ENCODE measurements at regions not wholly inside any gene's neighbourhood (a gene's known extent, or its start where the extent isn't known, plus 50 kb on each side); places are given as distances from the start of the nearest gene placed in this dataset.
"Not testable (repeated sequence)": the region's sequence is repeated elsewhere in the genome, so short reads cannot be mapped to it uniquely, and the experiment has no call there.

DNA sequence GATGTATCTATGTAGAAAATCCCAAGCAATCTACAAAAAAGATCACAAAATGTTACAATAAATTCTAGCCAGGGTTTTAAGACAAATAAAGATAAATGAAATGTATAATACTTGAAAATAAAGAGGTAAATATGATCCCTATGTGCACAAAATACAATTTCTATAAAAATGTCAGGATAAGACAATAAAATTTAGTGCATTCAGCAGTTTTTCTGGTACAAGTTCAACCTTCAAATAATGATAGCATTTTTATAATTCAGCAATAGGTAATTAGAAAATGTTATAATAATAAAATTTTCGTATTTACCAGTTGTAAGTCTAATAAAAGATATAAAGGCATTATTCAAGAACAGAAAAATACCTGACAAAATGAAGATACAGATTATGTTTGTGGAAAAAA, 726.8 kb upstream of the FAT3 start:
- no peak for DNase-seq (ENCODE audit: low read depth, low spot score)

DNA sequence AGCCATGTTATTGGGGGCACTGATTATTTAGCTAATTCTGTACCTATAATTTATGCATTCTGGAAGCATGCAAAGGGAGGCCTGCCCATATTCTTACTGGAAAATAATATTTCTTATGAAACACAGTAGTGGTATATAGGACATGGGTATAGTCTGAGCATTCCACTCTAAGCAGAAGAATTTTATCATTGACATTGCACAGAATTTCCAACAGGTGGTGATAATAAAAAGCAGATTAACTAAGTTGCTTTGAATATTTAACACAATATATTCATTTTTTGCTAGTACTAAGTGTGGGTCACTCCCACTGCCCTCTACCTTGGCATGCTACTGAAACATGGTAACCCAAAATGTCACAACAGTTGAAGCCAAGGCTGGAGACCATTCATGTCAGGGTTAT, 728.8 kb upstream of the FAT3 start:
- no peak for DNase-seq (ENCODE audit: low read depth, low spot score)

DNA sequence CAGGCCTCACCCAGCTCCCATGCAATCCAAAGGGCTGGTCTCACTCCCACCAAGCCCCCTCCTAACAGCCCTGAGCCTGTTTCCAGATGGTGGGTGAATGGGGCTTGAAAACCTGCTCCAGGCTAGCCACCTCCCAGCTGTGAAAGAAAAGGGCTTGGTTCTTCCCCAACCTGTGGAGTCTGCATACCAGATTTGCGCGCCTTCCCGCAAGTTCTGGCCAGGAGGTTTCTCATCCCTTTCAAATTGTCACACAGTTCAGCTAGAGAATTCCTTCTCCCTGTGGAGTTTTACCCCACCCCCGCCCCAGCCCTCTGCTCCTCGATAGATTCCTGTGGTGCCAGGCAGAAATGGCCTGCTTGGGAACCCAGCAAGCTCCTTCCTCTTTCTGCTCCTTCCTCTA, 734.6 kb upstream of the FAT3 start:
- peak; percentile 2 for DNase-seq (ENCODE audit: low read depth, low spot score)

DNA sequence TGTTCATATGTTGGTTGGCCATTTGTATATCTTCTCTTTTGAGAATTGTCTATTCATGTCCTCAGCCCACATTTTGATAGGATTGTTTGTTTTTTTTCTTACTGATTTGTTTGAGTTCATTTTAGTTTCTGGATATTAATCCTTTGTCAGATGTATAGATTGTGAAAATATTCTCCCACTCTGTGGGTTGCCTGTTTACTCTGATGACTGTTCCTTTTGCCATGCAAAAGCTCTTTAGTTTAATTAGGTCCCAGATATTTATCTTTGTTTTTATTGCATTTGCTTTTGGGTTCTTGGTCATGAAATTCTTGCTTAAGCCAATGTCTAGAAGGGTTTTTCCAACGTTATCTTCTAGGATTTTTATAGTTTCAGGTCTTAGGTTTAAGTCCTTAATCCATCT, 740.7 kb upstream of the FAT3 start:
- DNase-seq (ENCODE audit: low read depth, low spot score), result not testable (repeated sequence)

DNA sequence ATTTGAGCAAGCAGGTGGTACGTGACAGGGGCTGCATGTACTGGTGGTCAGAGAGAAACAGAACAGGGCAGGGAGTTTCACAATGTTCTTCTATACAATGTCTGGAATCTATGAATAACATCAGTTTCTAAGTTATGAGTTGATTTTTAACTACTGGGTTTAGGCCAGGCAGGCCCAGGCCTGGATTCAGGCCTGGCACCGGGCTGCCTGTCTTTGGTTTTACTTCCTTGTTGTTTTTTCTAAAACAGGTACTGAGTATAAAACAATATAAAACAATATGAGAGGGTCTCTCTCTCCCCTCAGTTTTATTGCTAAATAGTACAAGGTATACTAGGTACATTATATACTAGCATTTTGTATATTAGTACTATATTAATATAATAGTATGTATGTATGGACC, 742.7 kb upstream of the FAT3 start:
- DNase-seq (ENCODE audit: low read depth, low spot score), result not testable (repeated sequence)

DNA sequence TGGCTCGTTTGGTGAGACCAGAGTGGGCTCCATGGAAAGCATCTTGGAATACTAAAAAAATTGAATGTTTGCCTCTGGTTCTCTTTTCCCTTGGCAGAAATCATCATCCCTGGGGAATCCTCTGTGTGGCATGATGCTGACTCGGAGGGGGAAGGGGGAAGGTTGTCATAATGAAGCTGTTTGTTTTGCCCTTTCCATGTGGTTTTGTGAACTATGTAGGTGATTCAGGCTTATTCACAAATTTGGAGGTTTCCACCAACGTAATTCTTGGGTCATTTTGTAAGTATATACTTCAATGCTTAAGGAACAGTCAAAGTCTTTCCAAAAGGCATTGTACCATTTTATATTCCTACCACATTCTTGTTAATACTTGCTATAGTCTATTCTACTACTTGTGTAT, 754.0 kb upstream of the FAT3 start:
- no peak for DNase-seq (ENCODE audit: low read depth, low spot score)

DNA sequence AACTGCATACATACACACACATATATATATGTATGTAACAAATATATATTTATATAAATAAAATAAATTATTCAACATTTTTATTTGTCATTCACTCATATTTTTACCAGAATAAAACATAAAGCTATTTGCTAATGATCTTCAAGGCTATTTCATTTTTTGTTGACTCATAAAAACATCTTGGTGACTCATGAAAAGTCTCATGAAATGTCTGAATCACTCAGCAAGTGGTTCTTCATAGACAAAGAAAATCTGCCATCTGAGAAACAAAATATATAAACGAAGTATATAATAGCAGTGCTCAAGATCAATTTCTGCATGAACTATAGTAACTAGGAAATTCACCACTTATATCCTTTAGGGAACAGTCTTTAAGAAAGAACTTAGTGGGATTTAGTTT, 764.8 kb upstream of the FAT3 start:
- DNase-seq (ENCODE audit: low read depth, low spot score), result no peak

DNA sequence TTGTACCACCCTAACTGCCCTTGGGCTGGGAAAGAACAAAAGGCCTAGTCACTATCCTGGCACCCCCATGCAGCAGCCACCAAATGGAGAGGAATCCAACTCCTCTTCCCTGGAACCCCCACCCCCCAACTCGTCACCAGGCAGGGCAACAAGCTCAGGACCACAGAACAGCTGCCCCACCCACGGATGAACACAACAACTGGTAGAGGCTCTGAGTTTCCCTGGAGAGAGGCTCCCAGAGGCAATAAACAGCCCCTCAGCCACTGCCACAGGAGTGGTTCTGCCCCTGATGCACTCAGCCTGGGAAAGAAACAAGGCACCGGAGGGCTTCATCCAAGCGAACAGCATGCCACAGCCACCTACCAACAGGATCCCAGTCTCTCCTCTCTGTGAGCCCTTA, 778.4 kb upstream of the FAT3 start:
- no peak for DNase-seq (ENCODE audit: low read depth, low spot score)

DNA sequence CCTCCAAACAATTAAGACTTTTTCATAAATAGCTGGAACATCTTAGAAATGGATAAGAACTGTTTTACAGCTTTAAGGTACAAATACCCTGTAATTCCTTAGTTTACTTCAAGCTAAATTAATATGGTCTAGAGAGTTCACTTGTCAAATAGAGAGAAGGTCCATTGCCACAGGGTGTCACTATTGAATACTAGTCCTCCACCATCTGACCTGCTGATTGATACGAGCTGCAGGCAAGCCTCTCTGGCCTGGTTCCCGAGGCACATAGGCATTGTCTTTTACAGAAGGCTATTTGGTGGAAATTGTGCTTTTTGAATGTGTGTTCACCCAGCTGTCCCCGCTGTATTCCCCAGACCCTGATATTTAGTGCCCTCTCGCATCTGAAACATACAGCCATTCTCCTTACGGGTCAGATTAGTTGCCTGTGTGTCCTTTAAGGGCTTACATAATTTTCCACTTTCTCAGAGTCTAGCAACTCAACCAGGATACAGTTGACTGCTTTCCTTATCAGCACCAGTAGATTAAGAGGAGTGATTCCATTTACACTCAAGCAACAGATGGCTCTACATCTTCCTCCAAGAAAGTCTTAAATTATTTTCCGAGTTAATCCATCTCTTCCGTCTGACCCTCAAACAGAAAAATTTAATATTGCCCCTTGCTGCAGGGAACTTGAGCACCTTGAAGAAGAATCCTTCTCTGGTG, 788.8 kb upstream of the FAT3 start:
- DNase-seq (ENCODE audit: low read depth, low spot score), result no peak

DNA sequence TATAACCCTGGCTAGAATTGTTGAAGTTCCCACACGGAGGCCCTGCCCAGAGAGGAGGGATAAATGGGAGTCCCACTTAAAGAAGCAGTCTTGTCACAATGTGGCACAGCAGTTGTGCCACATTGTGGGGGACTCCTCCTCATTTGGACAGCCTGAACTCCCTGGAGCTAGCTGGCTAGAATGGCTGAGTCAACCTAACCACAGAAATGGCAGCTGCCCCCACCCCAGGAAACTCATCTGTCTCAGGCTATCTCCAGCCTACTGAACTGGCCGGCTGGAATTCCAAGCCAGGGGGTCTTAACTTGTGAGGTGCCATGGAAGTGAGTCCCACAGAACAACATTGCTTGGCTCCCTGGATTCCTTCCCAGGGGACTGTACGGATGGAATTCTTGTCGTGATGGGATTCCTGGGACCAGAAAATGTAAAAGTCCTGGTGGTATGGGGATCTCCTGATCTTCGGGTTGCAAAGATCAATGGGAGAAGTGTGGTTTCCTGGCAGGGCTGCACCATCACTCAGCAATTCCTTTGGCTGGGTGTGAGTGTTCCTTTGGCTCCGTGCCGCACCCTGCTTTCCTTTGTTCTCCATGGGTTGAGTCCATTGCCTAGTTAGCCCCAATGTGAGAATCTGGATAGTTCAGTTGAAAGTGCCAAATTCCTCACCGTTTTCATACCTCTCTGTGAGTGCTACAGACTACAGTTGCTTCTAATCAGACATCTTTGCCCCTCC, 791.2 kb upstream of the FAT3 start:
- no peak for DNase-seq (ENCODE audit: low read depth, low spot score)

DNA sequence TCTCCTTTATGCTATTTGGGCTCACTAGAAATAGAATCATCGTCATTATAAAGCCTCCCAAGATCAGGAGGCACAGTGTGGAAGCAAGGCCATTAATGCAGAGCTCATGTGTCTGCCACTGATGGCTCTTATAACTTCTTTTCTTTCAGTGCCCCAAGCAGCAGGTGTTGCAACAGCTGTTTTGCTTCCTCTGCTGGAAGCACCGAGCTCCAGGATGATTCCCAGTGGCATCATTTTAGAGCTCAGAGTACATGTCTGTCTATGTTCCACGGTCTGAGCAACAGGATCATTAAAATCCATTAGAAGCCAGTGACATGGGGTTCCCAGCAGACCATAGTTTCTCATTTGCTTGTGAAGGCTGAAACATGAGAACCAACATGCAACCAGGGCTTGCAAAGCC, 803.0 kb upstream of the FAT3 start:
- no peak for DNase-seq (ENCODE audit: low read depth, low spot score)

DNA sequence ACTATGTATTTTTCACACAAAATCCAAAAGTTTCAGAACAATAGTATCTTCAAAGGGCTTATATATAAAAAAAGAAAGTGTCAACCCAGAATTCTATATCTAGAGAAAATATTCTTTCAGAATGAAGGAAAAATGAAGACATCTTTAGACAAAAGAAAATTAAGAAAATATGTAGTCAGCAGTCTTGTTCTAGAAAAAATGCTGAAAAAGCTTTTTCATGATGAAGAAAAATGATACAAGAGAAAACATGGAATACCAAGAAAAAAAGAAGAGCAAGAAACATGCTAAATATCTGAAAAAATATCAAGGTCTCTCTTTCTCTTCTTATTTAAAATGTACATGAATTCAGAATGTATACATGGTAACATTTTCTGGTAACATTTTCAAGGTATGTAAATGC, 816.8 kb upstream of the FAT3 start:
- no peak for DNase-seq (ENCODE audit: low read depth, low spot score)

DNA sequence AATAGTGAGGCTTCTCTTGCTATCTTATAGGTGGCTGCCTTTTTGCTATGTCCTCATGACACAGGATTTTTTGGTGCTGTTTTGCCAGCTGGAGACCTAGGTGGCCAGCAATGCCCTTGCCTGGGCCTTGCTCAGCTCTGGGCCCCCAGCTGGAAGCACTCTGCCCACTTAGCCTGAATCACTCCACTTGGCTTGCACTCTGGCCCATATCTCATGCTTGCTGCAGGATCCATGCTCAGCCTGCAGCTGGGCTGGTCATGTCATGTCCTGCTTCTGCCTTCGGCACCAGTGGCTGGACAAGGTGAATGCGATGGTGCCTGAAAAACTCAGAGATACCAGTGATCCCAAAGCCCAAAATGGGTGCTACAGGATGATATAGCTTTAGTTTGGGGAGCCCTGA, 818.6 kb upstream of the FAT3 start:
- DNase-seq (ENCODE audit: low read depth, low spot score), result no peak

DNA sequence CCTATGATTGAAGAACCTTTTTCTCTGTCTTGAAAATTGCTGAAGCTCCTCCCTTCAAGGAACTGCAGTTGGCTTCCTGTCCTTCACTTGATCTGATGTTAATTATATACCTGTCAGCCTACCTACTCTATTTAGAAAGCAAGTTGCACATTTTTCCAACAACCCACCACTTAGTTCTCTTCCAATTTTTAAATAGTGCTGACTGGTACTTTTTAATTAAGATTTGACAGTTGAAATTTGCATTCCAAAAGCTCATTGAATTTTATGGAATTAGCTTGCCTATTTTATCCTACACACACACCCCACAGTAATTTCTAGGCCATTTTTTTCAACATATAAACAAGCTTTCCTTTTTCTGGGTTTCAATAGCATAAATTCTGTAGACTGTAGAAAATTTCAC, 820.3 kb upstream of the FAT3 start:
- no peak for DNase-seq (ENCODE audit: low read depth, low spot score)

DNA sequence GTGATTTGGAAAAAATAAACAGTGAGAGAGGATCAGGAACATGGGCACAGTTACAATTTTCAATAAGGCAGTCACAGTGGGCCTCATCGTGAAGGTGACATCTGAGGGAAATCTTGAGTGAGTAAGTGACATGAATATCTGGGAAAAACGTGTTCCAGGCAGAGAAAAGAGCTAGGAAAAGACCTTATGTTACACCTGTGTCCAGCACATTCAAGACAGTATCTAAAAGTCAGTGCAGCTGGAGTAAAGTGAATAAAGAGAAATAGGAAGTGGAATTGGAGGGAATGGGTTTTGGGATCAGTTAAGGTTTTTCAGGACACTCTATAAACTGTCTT, 827.5 kb upstream of the FAT3 start:
- no peak for DNase-seq (ENCODE audit: low read depth, low spot score)

DNA sequence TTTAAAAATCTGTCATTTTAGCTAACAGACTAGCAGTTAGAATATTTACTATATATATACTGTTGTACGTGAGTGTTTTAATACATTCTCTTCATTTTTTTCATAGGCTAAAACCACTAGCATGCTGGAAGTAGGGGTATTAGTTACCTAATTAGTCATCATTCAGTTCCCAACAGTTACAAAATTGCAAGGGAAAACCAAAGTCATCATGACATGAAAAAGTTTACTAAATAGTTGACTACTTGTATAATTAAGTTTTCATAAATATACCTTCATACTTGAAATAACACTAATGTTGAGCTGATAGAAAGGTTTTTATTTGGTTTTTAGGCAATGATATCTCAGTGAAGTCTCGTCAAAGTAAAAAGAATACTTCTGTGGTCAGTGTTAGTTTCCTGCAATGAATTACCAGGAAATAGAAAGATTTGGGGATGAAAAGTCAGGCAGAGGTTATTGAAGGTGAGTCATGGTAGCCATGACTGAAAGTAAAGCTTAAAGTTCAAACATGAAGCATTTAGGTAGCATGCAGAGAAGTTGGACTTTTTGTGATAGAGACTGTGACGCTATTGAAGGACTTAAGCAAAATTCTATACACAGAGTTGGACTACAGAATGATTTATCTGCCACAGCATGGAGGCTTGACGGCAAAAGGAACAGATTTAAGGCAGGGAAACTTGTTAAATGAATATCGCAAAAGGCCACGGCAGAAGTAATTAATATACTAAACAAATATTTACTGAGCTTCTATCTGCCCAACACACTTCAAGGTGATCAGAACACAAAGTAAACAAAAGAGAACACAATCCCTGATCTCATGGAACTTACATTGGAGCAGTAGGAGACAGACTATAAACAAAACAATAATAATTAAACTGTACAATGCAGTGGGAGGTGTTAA, 828.1 kb upstream of the FAT3 start:
- DNase-seq (ENCODE audit: low read depth, low spot score), result no peak

DNA sequence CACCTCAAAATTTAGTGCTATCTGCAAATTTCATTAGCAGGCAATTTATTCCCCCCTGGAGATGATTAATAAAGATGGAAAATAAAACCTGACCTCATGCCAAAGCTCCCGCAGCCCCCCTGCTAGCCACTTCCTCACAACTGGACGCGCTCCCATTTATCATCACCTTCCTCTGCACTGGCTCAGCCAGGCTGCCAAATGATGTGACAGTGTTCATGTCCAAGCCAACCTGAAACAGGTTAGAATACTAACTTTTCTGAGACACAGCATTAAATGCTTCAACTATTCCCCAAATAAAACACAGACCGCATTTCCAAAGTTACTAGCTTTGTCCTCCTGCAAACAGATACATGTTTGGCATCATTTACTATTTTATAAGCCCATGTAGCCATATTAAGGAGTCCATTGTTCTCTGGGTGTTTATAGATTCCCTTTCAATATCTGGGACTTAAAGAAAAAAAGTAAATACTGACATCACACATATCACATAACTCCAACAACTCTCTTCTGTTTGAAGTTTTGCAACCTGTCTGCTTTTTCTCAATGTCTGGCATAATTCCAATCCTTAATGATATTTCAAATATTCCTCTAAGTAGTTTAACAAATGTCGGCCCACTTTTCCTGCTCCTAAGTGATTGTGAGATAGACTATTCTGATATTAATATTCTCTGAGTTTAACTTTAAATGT, 829.7 kb upstream of the FAT3 start:
- DNase-seq (ENCODE audit: low read depth, low spot score), result no peak

DNA sequence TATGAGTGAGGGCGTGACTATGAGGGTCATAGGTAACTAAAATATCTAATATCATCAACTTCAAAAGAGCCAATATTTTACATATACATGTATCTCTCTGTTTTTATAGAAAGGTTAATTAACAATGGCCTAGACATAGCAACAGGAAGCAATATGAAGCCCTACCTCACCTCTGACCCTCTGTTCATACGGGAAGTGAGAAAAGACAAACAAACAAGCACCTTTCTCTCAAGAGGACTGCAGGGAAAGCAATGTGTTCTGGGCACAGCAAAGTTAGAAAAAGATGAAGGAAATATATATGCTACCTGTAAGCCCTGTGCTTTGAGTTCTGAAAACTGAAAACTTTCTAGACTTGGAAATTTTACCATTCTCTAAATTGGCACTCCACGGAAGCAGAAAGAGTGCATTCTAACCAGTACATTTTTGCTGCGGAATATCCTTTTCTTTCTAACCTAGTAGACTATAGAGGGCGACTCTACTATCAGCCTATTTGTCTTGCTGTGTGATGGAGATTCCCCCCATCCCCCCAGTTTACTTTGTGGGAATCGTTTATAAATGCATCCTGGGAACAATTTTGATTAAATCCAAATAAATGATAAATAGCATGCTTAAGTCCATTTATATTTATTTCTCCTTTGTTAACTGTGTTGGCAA, 830.4 kb upstream of the FAT3 start:
- DNase-seq (ENCODE audit: low read depth, low spot score), result no peak

DNA sequence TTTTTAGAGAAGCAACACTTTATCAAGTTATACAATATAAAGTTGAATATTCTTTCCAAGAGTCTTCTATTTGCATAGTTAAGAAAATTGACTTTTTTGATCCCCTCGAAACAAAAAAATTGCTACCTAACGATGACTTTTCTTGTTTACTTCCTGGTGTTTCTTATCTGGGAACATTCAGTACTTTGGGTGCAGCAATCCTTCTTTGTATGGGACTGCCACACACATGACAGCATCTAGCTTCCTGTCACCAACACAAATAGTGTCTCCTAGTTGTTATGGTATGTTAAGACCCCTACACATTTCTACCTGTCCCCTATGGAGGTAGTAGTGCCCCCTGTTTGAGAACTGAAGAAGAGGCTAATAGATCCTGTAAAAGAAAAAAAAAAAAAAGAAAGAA, 841.7 kb upstream of the FAT3 start:
- DNase-seq (ENCODE audit: low read depth, low spot score), result no peak

DNA sequence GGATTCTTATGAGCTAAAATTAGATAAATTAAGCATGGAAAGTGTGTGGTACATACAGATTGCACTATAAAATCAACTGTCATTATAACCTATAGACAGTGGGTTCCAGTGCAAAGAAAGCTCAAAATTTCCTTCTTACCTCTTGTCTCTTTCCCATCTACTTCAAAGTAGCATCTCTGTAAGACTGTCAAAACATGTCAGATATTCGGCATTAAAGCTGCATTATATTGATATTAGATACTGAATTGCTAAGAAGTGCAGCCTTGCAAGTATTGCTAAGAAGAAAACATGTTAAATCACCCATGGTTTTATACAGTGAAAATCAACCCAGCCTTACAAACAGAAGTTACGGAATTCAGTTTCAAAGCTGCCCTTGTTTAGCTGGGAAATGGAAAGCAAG, 849.8 kb upstream of the FAT3 start:
- DNase-seq (ENCODE audit: low read depth, low spot score), result no peak

DNA sequence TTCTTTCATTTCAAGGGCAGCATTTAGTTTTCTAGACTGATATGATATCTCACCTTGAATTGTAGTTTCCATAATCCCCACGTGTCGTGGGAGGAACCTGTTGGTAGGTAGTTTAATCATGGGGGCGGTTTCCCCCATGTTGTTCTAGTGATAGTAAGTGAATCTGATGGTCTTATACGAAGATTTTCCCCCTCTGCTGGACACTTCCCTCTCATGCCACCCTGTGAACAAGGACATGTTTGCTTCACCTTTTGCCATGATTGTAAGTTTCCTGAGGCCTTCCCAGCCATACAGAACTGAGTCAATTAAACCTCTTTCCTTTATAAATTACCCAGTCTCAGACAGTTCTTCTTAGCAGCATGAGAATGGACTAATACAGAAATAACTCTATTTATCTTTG, 851.1 kb upstream of the FAT3 start:
- no peak for DNase-seq (ENCODE audit: low read depth, low spot score)

DNA sequence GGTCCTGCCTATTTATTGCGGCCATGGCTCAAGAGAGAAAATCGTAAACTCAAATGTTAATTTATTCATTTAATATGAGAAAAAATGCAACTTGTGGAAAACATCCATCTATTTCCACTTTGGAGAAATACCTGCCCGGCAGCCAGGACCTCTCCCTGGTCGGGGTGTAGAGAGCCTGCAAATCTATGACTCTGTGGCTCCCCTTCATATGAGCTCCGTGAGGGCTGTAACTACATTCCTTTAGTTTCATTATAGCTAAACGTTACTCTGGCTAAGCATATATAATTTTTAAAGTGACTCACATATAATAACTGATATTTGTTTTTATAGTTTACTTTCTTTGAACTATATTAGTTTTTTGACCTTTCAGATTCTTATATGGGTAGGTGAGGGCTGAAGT, 857.8 kb upstream of the FAT3 start:
- no peak for DNase-seq (ENCODE audit: low read depth, low spot score)
